PFSK-1 (cell line): ENCODE measurements at regions not wholly inside any gene's neighbourhood (a gene's known extent, or its start where the extent isn't known, plus 50 kb on each side); places are given as distances from the start of the nearest gene placed in this dataset.

ENCODE experiments used
- FOXP2 ChIP-seq: optimal IDR thresholded peaks from 2 replicates; pipeline ENCODE3; 2011; ENCODE audit warnings: borderline replicate concordance, control low read depth, inconsistent platforms; ENCODE audit not compliant: insufficient read depth; ENCODE audit errors: extremely low read length, extremely low read depth
- POLR2AphosphoS5 ChIP-seq: IDR thresholded peaks from 2 replicates; pipeline ENCODE4 v1.6.1; 2012; ENCODE audit warnings: low read depth, mild to moderate bottlenecking, control low read depth, low read length, moderate library complexity
- SIN3A ChIP-seq: IDR thresholded peaks from 2 replicates; pipeline ENCODE4 v1.6.1; 2012; ENCODE audit warnings: mild to moderate bottlenecking, low read length, moderate library complexity, borderline replicate concordance; ENCODE audit not compliant: insufficient read depth
- TAF1 ChIP-seq: IDR thresholded peaks from 2 replicates; pipeline ENCODE4 v1.6.1; 2012; ENCODE audit warnings: low read length, control low read depth, borderline replicate concordance; ENCODE audit not compliant: insufficient read depth
- TF ChIP-seq, protein P1 (sequence below), 2 experiments: IDR thresholded peaks; 2 replicates each; pipeline versions ENCODE4 v1.6.1 to v1.8.0; 2011 to 2012; ENCODE audit warnings: low read depth in 2 of 2, low read length in 2 of 2, control low read depth in 1 of 2, inconsistent platforms in 1 of 2, mild to moderate bottlenecking in 1 of 2, moderate library complexity in 1 of 2; ENCODE audit not compliant: insufficient read depth in 1 of 2

DNA sequence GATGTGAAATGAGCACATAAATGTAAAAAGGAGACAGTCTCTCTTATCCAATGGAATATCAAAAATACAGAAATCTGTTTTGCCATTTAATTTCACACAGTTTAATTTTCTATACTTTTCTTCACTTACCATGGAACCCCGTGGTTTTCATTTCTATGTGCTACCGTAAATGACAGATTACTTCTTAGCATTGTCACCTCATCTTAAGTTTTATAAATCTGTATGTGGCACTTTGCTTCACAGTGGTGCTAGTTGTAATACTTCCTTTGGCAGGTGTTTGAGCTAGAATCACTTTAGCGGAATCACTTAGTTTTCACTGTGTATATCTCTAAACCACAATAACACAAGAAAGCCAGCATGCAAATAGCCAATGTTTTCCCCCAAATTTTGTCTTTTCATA, 781.9 kb upstream of the MGAT4C start:
- TF ChIP-seq SIN3A (no peak), TAF1 (no peak), FOXP2 (no peak), POLR2AphosphoS5 (no peak)
- TF ChIP-seq, protein P1, sequence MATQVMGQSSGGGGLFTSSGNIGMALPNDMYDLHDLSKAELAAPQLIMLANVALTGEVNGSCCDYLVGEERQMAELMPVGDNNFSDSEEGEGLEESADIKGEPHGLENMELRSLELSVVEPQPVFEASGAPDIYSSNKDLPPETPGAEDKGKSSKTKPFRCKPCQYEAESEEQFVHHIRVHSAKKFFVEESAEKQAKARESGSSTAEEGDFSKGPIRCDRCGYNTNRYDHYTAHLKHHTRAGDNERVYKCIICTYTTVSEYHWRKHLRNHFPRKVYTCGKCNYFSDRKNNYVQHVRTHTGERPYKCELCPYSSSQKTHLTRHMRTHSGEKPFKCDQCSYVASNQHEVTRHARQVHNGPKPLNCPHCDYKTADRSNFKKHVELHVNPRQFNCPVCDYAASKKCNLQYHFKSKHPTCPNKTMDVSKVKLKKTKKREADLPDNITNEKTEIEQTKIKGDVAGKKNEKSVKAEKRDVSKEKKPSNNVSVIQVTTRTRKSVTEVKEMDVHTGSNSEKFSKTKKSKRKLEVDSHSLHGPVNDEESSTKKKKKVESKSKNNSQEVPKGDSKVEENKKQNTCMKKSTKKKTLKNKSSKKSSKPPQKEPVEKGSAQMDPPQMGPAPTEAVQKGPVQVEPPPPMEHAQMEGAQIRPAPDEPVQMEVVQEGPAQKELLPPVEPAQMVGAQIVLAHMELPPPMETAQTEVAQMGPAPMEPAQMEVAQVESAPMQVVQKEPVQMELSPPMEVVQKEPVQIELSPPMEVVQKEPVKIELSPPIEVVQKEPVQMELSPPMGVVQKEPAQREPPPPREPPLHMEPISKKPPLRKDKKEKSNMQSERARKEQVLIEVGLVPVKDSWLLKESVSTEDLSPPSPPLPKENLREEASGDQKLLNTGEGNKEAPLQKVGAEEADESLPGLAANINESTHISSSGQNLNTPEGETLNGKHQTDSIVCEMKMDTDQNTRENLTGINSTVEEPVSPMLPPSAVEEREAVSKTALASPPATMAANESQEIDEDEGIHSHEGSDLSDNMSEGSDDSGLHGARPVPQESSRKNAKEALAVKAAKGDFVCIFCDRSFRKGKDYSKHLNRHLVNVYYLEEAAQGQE (IDR thresholded peaks at IDR 0.05; ENCODE audit: insufficient read depth in 1 of 2, low read depth in 2 of 2, low read length in 2 of 2): no peak

DNA sequence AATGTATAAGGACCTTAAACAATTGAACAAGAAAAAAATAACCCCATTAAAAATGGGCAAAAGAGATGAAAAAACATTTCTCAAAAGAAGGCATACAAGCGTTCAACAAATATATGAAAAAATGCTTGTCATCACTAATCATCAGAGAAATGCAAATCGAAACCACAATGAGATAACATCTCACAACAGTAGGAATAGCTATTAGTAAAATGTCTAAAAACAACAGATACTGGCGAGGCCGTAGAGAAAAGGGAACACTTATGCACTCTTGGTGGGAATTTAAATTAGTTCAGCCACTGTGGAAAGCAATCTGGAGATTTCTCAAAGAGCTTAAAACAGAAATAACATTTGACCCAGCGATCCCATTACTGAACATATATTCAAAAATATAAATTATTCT, 769.8 kb upstream of the MGAT4C start:
- TF ChIP-seq, protein P1 (IDR thresholded peaks at IDR 0.05; ENCODE audit: insufficient read depth in 1 of 2, low read depth in 2 of 2, low read length in 2 of 2): no peak
- no peak for TF ChIP-seq SIN3A
- TF ChIP-seq FOXP2: no peak
- TF ChIP-seq TAF1: no peak

DNA sequence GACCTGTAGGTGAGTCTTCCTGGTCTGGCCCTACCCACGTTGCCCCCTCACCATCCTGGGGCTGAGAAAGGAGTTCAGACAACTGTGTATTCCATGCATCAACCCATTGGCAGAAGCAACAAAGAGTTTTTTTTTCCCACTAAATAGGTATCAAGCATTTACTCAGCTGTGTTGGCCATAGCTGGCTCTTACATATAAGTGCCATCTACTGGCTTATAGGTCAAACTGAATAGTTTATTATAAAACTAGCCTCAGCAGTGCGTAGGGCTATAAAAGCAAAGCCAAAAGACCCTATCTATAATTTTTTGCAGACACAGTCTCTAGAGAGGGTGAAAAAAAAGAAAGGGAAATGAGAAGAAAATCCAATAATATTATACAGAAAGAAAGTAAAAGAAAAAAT, 765.2 kb upstream of the MGAT4C start:
- TF ChIP-seq FOXP2: no peak
- no peak for TF ChIP-seq SIN3A
- TF ChIP-seq TAF1: no peak

DNA sequence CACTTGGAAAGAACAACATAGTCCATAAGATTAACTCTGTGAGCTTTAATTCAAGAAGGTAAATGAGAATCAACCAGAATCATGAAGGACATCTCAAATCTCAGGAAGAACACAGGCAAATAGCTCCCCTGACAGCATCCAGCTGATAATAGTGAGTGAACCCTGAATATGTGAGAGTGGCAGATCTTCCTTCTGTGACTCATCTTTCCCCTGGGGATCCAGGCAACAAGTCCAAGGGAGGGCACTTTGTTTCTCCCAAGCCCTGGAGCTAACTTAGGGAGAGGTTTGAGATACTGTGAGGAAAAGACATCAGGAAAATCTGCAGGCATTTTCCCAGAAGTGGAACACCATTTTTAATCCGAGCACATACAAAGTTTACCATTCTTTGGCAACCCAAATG, 763.9 kb upstream of the MGAT4C start:
- no peak for TF ChIP-seq TAF1
- TF ChIP-seq, protein P1 (IDR thresholded peaks at IDR 0.05; ENCODE audit: insufficient read depth in 1 of 2, low read depth in 2 of 2, low read length in 2 of 2): no peak
- TF ChIP-seq POLR2AphosphoS5: no peak
- TF ChIP-seq FOXP2: no peak
- no peak for TF ChIP-seq SIN3A

DNA sequence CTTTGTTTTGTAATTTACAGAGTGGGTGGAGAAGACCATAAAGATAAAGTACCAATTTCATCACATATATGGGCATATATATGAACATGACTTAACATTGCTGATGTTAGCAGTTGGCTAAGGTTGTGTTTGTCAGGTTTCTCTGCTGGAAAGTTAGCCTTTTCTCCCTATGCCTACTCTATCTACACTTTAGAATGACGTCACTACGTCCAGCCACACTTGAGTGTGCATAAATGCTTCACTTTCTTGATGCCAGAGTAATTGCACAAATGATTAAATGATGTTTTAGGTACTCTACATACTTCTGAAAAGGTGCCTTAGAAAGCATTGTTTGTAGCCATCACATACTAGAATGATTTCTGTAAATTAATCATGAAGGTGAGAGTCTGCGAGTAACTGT, 759.2 kb upstream of the MGAT4C start:
- no peak for TF ChIP-seq POLR2AphosphoS5
- TF ChIP-seq SIN3A: no peak
- no peak for TF ChIP-seq FOXP2
- TF ChIP-seq TAF1: no peak
- TF ChIP-seq, protein P1 (IDR thresholded peaks at IDR 0.05; ENCODE audit: insufficient read depth in 1 of 2, low read depth in 2 of 2, low read length in 2 of 2): no peak
